SK-N-SH treated with all-trans-retinoic acid at 6 μM for 48 hours (cell line): ENCODE measurements at regions not wholly inside any gene's neighbourhood (a gene's known extent, or its start where the extent isn't known, plus 50 kb on each side); places are given as distances from the start of the nearest gene placed in this dataset.

Experiments used
- ATAC-seq: fragments of 200-7000 bp; cut with Tn5 transposase; 3 replicates; pipeline ENCODE4 v1.9.1; 2020; ENCODE audit warnings: mild to moderate bottlenecking, moderate library complexity
- ARNTL ChIP-seq: fragments of 450-650 bp; formaldehyde crosslinking; IDR thresholded peaks from 2 replicates; pipeline ENCODE4 v1.5.0; 2020; ENCODE audit warnings: low read depth, mild to moderate bottlenecking, moderate library complexity, borderline replicate concordance
- CSDC2 ChIP-seq: fragments of 250-450 bp; sonication (Bioruptor Pico); IDR thresholded peaks from 2 replicates; pipeline ENCODE4 v1.5.0; 2020; ENCODE audit warnings: mild to moderate bottlenecking, moderate library complexity
- ESRRG ChIP-seq: fragments of 250-450 bp; sonication (Bioruptor Pico); IDR thresholded peaks from 2 replicates; pipeline ENCODE4 v1.6.1; 2021; ENCODE audit warnings: mild to moderate bottlenecking
- GLIS3 ChIP-seq: fragments of 250-450 bp; sonication (Bioruptor Pico); IDR thresholded peaks from 2 replicates; pipeline ENCODE4 v1.5.0; 2020; ENCODE audit warnings: mild to moderate bottlenecking, moderate library complexity
- OSR1 ChIP-seq: fragments of 250-450 bp; sonication (Bioruptor Pico); IDR thresholded peaks from 2 replicates; pipeline ENCODE4 v1.8.0; 2022; ENCODE audit warnings: moderate library complexity, mild to moderate bottlenecking, inconsistent platforms
- PPARA ChIP-seq: fragments of 250-450 bp; sonication (Bioruptor Pico); IDR thresholded peaks from 2 replicates; pipeline ENCODE4 v1.5.0; 2020; ENCODE audit warnings: mild to moderate bottlenecking, borderline replicate concordance
- RARB ChIP-seq: fragments of 250-450 bp; sonication (Bioruptor Pico); IDR thresholded peaks from 2 replicates; pipeline ENCODE4 v1.8.0; 2021; ENCODE audit warnings: mild to moderate bottlenecking, moderate library complexity
- SNAI2 ChIP-seq: fragments of 250-450 bp; sonication (Bioruptor Pico); IDR thresholded peaks from 2 replicates; pipeline ENCODE4 v1.5.0; 2020; ENCODE audit warnings: mild to moderate bottlenecking, moderate library complexity
- TCF4 ChIP-seq: fragments of 250-450 bp; sonication (Bioruptor Pico); IDR thresholded peaks from 2 replicates; pipeline ENCODE4 v1.8.0; 2021; ENCODE audit warnings: mild to moderate bottlenecking, moderate library complexity, borderline replicate concordance
- TOX ChIP-seq: fragments of 250-450 bp; sonication (Bioruptor Pico); IDR thresholded peaks from 2 replicates; pipeline ENCODE4 v1.8.0; 2021; ENCODE audit warnings: mild to moderate bottlenecking, moderate library complexity, borderline replicate concordance
- ZC3H10 ChIP-seq: fragments of 250-450 bp; sonication (Bioruptor Pico); IDR thresholded peaks from 2 replicates; pipeline ENCODE4 v1.5.1; 2021; ENCODE audit warnings: mild to moderate bottlenecking, moderate library complexity
- ZFP3 ChIP-seq: fragments of 250-450 bp; sonication (Bioruptor Pico); IDR thresholded peaks from 2 replicates; pipeline ENCODE4 v1.5.0; 2020; ENCODE audit warnings: mild to moderate bottlenecking, moderate library complexity
- ZFP30 ChIP-seq: fragments of 450-650 bp; formaldehyde crosslinking; IDR thresholded peaks from 2 replicates; pipeline ENCODE4 v1.5.0; 2022; ENCODE audit warnings: mild to moderate bottlenecking, moderate library complexity
- ZNF70 ChIP-seq: fragments of 450-650 bp; formaldehyde crosslinking; IDR thresholded peaks from 2 replicates; pipeline ENCODE4 v1.5.0; 2020; ENCODE audit warnings: mild to moderate bottlenecking, moderate library complexity
- TF ChIP-seq, protein P1 (sequence below): fragments of 250-450 bp; sonication (Bioruptor Pico); IDR thresholded peaks from 2 replicates; pipeline ENCODE4 v1.5.0; 2020; ENCODE audit warnings: mild to moderate bottlenecking, moderate library complexity
- TF ChIP-seq, protein P2 (sequence below): fragments of 250-450 bp; sonication (Bioruptor Pico); IDR thresholded peaks from 2 replicates; pipeline ENCODE4 v1.5.1; 2020; ENCODE audit warnings: low read depth, mild to moderate bottlenecking, moderate library complexity

DNA sequence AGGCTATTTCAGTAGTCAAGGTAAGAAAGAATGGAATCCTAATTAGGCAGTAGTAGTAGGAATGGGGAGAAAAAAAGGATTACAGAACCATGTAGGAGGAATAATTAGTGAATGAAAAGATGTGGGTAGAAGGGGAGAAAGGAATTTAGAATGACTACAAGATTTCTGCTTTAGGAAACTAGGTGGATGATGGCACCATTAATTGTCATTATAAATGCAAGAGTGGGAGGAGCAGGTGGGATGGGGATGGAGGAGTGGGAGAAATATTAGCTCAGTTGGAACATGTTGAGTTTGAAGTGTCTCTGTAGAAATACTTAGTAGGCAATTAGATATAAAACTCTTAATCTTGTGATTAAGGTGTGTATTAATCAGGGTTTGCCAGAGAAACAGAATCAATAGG lies 50.0 kb upstream of the C21orf91 start:
- TF ChIP-seq OSR1 (CRISPR knock-in tag) (no peak), TOX (CRISPR knock-in tag) (no peak), ZC3H10 (CRISPR knock-in tag) (no peak), PPARA (no peak), ARNTL (CRISPR knock-in tag) (no peak), ESRRG (no peak), TCF4 (CRISPR knock-in tag) (no peak), ZNF70 (CRISPR knock-in tag) (no peak), ZFP30 (CRISPR knock-in tag) (no peak), SNAI2 (CRISPR knock-in tag) (no peak), ZFP3 (CRISPR knock-in tag) (no peak), RARB (no peak), CSDC2 (CRISPR knock-in tag) (no peak), GLIS3 (CRISPR knock-in tag) (no peak)
- TF ChIP-seq, protein P1, sequence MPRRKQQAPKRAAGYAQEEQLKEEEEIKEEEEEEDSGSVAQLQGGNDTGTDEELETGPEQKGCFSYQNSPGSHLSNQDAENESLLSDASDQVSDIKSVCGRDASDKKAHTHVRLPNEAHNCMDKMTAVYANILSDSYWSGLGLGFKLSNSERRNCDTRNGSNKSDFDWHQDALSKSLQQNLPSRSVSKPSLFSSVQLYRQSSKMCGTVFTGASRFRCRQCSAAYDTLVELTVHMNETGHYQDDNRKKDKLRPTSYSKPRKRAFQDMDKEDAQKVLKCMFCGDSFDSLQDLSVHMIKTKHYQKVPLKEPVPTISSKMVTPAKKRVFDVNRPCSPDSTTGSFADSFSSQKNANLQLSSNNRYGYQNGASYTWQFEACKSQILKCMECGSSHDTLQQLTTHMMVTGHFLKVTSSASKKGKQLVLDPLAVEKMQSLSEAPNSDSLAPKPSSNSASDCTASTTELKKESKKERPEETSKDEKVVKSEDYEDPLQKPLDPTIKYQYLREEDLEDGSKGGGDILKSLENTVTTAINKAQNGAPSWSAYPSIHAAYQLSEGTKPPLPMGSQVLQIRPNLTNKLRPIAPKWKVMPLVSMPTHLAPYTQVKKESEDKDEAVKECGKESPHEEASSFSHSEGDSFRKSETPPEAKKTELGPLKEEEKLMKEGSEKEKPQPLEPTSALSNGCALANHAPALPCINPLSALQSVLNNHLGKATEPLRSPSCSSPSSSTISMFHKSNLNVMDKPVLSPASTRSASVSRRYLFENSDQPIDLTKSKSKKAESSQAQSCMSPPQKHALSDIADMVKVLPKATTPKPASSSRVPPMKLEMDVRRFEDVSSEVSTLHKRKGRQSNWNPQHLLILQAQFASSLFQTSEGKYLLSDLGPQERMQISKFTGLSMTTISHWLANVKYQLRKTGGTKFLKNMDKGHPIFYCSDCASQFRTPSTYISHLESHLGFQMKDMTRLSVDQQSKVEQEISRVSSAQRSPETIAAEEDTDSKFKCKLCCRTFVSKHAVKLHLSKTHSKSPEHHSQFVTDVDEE (CRISPR knock-in tag) = no peak
- TF ChIP-seq, protein P2, sequence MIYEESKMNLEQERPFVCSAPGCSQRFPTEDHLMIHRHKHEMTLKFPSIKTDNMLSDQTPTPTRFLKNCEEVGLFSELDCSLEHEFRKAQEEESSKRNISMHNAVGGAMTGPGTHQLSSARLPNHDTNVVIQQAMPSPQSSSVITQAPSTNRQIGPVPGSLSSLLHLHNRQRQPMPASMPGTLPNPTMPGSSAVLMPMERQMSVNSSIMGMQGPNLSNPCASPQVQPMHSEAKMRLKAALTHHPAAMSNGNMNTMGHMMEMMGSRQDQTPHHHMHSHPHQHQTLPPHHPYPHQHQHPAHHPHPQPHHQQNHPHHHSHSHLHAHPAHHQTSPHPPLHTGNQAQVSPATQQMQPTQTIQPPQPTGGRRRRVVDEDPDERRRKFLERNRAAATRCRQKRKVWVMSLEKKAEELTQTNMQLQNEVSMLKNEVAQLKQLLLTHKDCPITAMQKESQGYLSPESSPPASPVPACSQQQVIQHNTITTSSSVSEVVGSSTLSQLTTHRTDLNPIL (CRISPR knock-in tag) = no peak
- TF ChIP-seq, all 23 proteins: peak for 0
- ATAC-seq = no peak
